ENCODE measurements at regions not wholly inside any gene's neighbourhood (a gene's known extent, or its start where the extent isn't known, plus 50 kb on each side); places are given as distances from the start of the nearest gene placed in this dataset.
"Not testable (repeated sequence)": the region's sequence is repeated elsewhere in the genome, so short reads cannot be mapped to it uniquely, and the experiment has no call there.

GRCh38 chr9:102506406-102506805, 488.7 kb upstream of the CYLC2 start:
- no peak for DNase-seq (ENCODE audit: low spot score)

DNA sequence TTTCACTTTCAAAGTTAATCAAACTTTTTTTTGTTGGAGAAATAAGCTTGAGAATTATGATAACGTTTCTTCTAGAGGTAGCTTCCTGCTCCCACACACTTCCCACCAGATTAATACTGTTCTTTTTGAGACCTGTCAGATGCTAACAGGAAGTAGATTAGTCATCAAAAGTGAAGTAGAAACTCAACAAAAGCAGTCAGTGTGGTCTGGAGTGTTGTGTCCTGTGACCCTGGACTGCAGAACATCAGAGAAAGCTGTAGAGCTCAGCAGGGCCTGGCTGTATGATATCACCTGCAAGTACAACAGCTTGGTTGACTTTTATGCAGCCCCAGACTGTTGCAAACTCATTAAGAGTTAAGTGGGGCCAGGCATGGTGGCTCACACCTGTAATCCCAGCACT, 495.7 kb upstream of the CYLC2 start:
- no peak for DNase-seq (ENCODE audit: low spot score)

DNA sequence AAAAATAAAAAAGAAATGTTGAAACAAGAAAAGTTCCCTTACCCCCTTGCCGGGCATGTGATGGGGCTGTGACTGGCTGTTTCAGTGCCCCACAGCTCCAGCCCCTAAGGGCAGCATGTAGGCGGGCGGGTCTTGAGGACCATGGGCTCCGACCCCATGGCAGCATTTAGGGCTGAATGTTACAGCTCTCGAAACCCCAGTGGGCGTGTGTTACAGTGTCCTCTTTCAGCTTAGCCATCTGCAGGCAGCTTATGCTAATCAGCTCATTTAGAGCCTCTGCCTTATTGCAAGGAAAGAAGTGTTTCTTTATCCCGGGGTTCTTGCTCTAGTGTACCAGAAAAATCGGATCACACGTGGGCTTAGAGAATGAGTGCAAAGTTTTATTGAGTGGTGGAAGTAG, 497.4 kb upstream of the CYLC2 start:
- no peak for DNase-seq (ENCODE audit: low spot score)

DNA sequence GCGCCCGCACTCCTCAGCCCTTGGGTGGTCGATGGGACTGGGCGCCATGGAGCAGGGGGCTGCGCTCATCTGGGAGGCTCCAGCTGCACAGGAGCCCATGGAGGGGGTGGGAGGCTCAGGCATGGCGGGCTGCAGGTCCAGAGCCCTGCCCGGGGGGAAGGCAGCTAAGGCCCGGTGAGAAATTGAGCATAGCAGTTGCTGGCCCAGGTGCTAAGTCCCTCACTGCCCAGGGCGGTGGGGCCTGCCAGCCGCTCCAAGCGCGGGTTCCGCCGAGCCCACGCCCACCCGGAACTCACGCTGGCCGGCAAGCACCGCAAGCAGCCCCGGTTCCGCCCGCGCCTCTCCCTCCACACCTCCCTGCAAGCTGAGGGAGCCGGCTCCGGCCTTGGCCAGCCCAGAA, 508.2 kb upstream of the CYLC2 start:
- DNase-seq (ENCODE audit: low spot score), result not testable (repeated sequence)

GRCh38 chr9:102483651-102484050, 511.5 kb upstream of the CYLC2 start:
- DNase-seq (ENCODE audit: low spot score), result no peak

GRCh38 chr9:102482776-102483175, 512.4 kb upstream of the CYLC2 start:
- DNase-seq (ENCODE audit: low spot score), result no peak

DNA sequence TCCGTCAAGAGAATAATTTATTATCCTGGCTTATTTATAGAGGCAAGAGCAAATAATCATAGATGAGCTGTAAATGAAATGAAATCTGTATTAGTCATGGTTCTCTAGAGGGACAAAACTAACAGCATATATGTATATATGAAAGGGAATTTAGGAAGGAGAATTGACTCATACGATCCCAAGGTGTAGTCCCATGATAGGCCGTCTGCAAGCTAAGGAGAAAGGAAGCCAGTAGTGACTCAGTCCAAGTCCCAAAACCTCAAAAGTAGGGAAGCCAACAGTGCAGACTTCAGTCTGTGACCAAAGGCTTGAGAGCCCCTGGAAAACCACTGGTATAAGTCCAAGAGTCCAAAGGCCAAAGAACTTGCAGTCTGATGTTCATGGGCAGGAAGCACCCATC, 515.9 kb upstream of the CYLC2 start:
- no peak for DNase-seq (ENCODE audit: low spot score)

GRCh38 chr9:102474357-102474756, 520.8 kb upstream of the CYLC2 start:
- no peak for DNase-seq (ENCODE audit: low spot score)

GRCh38 chr9:102469430-102469829, 525.7 kb upstream of the CYLC2 start:
- DNase-seq (ENCODE audit: low spot score), result not testable (repeated sequence)

DNA sequence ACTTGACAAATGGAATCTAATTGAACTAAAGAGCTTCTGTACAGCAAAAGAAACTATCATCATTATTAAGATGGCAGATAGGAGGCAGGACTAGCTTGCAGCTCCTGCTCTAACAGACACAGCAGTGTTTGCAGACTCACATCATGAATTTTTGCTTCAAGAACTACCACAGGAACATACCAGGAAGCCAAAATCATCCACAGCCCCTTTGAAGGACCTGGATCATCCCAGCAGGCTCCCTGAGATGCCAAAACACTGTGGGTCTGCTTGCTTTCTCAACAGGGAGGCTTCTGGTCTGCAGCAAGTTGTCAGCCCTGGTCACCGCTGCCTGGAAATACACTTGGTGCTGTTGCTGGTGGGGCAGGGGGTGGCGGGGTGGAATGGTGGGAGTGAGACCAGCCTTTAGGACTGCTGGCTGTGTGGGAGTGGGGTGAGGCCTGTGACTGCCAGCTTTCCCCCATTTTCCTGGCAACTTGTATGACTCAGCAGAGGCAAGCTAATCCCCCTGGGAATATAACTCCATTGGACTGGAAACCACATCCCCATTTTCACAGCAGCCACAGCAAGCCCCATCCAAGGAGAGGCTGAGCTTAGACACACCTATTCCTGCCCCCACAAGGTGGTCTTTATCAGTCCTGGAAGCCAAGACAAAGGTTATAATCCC, 533.8 kb upstream of the CYLC2 start:
- no peak for DNase-seq (ENCODE audit: low spot score)

DNA sequence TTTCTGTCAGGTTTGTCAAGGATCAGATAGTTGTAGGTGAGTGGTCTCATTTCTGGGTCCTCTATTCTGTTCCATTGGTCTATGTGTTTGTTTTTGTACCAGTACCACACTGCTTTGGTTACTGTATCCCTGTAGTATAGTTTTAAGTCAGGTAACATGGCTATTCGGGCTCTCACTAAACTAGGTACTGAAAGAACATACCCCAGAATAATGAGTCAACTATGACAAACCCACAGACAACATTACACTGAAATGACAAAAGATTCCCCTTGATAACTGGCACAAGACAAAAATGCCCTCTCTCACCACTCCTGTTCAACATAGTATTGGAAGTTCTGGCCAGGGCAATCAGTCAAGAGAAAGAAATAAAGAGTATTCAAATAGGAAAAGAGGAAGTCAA, 535.3 kb upstream of the CYLC2 start:
- DNase-seq (ENCODE audit: low spot score), result no peak

DNA sequence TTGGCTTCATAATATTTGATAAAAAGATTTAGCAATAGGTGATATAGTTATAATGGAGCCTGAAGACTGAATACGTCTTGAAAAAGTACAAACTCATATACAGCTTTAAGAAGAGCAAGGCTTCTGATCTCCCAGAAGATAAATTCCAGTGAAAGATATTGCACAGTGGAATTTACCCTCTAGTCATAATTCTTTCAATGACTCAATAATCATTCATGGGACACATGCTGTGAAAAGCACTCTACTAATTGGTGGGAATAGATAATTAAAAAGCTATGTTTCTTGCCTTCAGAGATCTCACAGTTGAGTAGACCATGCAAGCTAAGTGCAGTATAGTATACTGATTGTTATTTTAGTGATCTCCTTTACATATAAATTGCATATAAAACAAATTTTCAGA, 538.6 kb upstream of the CYLC2 start:
- no peak for DNase-seq (ENCODE audit: low spot score)

DNA sequence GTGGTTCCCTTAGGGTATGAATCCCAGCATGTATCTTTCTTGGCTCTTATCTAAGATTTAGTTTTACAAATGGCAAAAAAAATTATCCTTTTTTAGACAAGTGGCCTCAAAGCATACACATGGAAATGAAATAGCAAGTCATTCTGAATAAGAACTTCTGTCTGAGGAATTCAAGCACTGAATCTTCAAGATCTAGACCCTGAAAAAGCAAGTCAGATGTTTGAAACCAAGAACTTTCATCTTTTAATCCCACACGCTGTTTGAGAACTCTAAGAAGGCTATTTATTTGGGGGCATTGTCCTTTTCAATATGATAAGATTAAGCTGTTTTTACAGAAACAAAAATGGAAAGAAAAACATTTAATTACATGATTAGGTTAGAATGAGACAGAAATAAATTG, 549.2 kb upstream of the CYLC2 start:
- DNase-seq (ENCODE audit: low spot score), result no peak

DNA sequence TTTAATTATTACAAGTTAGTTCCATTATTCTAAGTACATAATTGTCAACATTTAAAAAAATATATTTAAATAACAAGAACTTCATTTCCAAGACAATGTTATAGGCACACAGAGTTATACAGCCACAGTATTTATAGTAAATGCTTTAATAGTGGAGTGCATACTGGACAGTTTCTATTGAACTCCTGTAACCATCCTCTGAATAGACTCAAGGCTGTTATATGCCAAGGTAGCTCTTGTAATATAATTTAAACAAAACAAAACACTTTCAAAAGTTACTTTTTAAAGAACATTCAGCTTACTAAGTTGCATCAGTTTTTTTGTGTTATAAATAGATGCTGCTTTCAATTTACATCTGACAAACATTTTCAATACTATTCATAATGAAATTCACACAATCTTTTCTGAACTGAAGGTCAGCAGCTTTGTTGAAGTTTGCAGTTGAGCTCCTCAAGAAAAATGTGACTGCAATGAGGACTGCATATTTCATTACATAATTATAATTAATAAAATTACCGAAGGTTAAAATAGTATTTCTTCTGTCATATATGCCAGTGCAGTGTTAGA, 549.9 kb upstream of the CYLC2 start:
- DNase-seq (ENCODE audit: low spot score), result no peak

- no peak for DNase-seq (ENCODE audit: low spot score)
These were observed 555.5 kb upstream of the CYLC2 start for GRCh38 chr9:102439583-102439982.

DNA sequence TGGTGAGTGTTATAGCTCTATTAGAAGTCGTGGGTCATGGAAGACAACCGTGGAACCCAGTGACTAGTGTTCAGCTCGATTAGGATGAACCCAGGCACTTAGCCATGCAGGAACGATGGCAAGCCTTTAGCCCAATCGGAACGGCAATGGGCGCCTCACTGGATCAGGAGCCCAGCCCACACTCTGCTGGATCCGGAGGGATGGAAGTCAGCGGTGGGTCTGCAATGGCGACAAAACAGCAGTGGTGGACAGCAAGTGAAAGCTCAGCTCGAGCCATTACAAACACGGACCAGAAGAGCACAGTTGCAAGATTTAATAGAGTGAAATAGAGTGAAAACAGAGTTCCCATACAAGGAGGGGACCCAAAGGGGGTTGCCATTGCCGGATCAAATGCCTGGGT, 558.5 kb upstream of the CYLC2 start:
- DNase-seq (ENCODE audit: low spot score), result not testable (repeated sequence)

DNA sequence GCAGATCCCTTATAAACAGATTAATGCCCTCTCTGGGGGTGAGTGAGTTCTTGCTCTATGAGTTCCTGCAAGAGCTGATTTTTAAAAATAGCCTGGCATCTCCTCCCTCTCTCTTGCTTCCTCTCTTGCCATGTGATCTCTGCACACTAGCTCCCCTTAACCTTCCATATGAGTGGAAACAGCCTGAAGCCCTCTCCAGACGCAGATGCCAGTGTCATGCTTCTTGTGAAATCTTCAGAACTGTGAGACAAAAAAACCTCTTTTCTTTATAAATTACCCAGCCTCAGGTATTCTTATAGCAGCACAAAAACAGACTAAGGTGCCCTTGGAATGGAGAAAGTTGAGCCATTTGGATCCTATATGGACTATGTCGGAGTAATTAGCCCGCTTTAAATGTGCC, 559.7 kb upstream of the CYLC2 start:
- no peak for DNase-seq (ENCODE audit: low spot score)

GRCh38 chr9:102434545-102434944, 560.6 kb upstream of the CYLC2 start:
- DNase-seq (ENCODE audit: low spot score), result no peak

- DNase-seq (ENCODE audit: low spot score), result no peak
These were observed 566.8 kb upstream of the CYLC2 start for GRCh38 chr9:102428305-102428704.

DNA sequence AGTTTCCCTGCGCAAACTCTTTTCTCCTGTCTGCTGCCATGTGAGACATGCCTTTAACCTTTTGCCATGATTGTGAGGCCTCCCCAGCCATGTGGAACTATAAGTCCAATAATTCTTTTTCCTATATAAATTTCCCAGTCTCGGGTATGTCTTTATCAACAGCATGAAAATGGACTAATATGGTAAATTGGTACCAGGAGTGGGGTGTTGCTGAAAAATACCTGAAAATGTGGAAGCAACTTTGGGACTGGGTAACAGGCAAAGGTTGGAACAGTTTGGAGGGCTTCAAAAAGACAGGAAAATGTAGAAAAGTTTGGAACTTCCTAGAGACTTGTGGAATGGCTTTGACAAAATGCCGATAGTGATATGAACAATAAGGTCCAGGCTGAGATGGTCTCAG, 578.9 kb upstream of the CYLC2 start:
- DNase-seq (ENCODE audit: low spot score), result not testable (repeated sequence)

DNA sequence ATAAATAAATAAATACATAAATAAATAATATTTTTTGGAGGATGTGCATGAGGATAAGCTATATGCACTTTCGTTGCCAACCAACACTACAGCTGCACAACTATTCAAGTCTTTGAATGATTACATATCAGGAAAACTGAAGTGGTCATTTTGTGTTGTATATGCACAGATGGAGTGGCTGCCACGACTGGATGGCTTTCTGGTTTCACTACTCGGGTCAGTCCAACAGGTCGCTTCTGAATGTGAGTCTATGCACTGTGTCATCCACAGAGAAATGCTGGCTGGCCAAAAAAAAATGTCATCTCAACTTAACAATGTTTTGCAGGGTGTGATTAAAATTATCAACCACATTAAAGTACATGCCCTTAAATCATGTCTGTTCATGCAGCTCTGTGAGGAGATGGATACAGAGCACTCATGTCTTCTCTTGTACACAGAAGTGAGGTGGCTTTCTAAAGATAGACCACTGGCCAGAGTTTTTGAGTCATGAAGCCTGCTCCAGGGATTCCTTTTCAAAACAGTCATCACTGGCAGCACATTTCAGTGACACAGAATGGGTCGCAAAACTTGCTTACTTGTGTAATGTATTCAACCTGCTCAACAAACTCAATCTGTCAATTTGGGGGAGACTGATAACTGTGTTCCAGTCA, 589.8 kb upstream of the CYLC2 start:
- no peak for DNase-seq (ENCODE audit: low spot score)

- DNase-seq (ENCODE audit: low spot score), result no peak
These were observed 591.6 kb upstream of the CYLC2 start for GRCh38 chr9:102403514-102403913.

DNA sequence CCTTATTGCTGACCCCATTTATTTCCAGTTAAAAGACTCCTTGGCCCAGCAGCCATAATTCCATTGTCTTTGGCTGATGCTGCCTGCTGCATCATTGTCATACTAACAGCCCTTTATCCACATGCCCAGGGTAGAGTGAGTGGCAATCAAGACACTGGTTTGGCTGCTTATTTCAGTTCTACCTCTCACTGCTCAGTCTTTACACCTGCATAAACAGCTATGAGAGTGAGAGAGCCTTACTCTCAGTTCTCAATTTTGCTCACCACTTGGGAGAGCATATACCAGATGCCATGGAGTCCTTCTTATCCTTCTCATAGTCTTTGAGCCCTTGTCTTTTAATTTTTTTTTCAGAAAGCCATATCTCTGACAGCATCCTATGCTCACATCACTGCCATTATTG, 596.9 kb upstream of the CYLC2 start:
- no peak for DNase-seq (ENCODE audit: low spot score)

GRCh38 chr9:102385620-102386019, 609.5 kb upstream of the CYLC2 start:
- DNase-seq (ENCODE audit: low spot score), result not testable (repeated sequence)

Data from HuH-7.5 (cell line).